ENCODE measurements at regions not wholly inside any gene's neighbourhood (a gene's known extent, or its start where the extent isn't known, plus 50 kb on each side); places are given as distances from the start of the nearest gene placed in this dataset.
"Not testable (repeated sequence)": the region's sequence is repeated elsewhere in the genome, so short reads cannot be mapped to it uniquely, and the experiment has no call there.

DNA sequence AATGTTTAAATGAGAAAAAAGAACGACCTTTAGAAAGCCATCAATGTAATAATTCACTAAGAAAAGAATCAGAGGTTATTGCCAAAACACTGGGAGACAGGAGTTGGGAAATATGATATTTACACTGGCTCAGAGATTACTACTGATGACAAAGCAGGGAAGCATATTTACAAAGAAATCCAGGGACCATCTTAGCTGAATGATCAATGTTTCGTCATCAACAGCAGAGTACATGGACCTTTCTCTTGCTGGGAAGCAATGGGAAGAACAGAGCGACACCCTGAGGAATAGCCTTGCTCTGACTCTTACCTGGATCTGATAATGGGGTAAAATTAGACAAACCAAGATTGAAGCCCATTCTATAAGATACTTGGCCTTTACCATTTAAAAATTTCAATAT, 1293.5 kb downstream of the XPNPEP1 start:
- DNase-seq: no peak

DNA sequence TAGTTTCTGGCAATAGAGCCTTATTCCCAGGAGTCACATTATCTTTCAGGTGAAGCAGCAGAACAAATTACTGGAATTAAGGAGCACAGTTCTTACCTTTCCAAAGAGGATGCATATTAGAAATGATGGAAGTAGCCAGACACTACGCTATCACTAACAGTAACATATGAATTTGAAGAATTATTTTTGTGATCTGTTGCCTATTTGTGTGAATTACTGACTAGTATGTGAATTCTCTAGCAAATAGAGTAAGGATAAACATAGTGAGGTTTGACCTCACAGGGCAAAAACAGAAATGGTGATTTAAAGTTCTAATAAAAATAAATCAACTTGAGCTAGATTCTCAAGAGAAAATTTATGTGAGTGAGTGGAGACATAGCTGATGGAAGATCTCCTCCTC, 1299.3 kb downstream of the XPNPEP1 start:
- DNase-seq: no peak

DNA sequence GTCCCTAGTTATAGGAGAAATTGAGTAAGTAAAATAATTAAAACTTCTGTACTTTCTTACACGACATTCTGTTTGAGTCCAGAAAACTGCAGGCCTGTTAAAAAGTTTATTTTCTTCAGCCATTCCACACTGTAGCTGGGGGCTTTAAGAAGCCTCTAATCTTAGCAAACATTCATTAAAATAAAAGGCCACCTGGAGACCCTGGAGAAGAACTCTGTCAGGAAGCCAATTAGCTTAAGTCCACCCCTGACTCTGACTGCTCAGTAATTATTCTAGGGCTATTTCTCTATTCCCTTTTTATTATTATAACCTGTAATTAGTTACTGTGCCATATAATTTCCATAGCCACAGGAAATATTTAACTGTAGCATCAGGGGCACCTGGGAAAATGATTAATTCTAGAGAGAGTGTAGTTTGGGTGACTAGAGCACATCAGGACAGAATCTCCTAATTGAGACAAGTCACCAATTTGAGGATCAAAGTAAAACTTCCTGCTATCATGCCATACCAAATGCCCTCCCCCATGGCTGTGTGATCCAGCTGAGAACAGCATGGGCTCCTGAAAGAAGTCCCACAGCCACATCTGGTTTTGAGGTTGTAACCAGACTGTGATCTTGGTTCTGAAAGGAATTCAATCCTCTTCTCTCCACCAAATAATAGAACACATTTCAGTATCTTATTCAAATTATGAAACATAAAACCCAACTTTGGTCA, 1302.3 kb downstream of the XPNPEP1 start:
- DNase-seq: no peak

DNA sequence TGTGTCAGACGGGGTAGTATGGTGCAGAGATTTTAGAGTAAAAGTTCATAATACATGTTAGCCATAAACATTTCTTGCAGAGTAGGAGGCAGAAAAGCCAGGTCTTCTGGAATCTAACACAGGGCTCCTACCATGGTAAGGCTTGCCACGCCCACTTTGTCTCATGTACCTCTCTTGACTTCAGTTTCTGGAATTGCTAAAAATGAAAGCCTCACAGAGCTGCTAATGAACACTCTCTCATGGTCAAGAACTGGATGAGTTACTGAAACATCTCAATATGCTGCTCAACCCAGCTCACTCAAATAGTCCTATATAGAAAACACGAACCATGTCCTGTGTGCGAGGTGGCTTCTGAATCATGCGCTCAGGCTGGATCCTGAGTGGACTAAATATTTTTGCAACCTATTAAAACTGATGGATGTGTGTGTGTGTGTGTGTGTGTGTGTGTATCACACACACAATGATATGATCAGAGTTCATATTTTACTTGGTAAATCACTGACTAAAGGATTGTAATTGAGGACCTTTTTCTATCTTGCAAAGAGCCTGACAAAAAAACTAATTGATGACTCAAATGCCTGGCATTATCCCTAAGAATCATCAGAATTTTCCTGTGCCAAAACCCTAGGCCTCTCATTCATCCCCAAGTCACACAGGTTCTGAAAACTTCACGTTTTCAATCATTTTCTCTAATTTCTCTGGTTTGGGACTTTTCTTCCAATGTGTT, 1306.6 kb downstream of the XPNPEP1 start:
- DNase-seq: no peak

DNA sequence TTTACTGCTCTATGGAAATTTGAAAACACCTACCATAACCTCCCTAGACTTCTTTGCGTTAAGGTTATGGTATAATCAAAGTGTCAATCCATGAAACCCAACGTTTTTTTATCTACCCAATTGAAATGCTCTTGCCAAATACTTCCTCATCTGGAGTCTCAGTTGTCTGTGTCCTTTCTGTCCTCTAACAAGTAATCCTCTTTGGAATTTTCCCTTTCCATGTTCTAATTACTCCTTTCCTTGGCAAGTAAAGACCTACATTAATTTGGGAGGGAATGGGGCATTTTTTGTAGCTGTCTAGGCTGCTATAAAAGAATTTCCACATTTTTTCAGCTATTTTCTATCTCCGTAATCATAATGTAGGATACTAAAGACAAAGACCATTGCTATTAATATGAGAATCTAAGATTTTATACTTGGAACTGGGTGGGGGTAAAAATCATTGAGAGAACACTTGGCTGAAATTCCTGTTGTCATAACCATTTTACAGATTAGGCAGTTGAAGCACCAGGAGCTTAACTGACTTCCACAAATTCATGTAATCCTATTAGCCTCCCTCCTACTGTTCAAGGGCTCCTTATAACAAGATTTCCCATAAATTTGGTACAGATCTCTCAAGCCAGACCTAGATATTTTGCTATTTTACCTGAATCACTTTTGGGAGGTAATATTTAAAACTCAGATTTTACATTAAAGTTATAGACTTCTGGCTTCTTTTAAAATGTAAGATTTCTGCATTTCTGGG, 1307.6 kb downstream of the XPNPEP1 start:
- DNase-seq: no peak

DNA sequence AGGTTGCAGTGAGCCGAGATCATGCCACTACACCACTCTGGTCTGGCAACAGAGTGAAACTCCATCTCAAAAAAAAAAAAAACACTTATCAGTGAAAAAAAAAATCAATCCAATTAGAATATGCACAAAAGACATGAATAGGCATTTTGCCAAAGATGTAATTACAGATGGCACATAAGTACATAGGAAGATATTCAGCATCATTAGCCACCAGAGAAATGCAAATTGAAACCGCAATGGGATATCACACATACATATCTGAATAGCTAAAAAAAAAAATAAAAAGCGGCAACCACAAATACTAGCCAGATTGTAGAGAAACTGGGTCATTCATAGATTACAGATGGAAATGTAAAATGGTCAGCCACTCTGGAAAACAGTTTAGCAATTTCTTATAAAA, 1310.8 kb downstream of the XPNPEP1 start:
- no peak for DNase-seq

DNA sequence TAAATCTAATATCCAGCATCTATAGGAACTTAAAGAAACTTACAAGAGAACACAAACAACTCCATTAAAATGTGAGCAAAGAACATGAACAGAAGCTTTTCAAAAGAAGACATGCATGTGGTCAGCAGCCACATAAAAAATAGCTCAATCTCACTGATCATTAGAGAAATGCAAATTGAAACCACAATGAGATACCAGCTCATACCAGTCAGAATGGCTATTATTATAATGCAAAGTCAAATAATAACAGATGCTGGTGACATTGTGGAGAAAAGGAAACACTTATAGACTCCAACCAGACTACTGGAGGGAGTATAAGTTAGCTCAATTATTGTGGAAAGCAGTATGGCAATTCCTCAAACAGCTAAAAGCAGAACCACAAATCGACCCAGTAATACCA, 1314.5 kb downstream of the XPNPEP1 start:
- no peak for DNase-seq

DNA sequence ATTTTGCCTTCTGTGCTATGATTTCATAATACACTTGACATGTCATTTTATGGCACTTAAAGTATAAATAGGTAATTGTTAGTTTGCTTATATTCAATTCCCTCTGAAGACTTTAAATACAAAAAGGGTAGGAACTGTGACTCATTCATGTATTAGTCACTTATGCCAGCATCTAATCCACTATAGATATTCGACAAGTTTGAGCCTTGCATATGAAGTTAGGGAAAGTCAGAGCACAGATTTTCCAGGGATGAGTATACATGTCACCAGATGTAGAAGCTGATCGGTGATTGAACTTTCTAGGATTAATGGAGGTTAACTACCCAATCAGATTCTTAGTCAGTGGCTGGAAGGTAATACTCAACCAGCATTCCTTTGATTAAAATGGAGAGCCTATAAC, 1321.5 kb downstream of the XPNPEP1 start:
- no peak for DNase-seq

DNA sequence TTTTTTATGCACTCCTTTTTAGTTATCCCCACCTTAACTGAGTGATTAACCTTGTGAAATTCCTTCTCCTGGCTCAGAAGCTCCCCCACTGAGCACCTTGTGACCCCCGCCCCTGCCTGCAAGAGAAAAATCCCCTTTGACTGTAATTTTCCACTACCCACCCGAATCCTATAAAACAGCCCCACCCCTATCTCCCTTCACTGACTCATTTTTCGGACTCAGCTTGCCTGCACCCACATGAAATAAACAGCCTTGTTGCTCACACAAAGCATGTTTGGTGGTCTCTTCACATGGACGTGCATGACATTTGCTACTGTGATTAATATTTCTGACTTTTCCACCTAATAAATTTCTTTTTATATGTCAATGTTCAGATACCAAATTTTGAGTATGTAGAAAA, 1322.8 kb downstream of the XPNPEP1 start:
- not testable (repeated sequence) for DNase-seq

DNA sequence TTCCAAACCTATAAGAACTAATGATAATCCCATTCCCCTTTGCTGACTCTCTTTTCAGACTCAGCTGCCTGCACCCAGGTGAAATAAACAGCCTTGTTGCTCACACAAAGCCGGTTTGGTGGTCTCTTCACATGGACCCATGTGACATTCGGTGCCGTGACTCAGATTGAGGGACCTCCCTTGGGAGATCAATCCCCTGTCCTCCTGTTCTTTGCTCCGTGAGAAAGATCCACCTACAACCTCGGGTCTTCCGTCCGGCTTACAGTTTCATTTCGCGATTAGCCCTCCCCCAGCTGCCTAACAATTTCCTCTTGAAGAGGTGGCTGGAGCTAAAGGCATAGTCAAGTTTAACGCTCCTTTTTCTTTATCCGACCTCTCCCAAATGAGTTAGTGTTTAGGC, 1324.0 kb downstream of the XPNPEP1 start:
- DNase-seq: not testable (repeated sequence)

DNA sequence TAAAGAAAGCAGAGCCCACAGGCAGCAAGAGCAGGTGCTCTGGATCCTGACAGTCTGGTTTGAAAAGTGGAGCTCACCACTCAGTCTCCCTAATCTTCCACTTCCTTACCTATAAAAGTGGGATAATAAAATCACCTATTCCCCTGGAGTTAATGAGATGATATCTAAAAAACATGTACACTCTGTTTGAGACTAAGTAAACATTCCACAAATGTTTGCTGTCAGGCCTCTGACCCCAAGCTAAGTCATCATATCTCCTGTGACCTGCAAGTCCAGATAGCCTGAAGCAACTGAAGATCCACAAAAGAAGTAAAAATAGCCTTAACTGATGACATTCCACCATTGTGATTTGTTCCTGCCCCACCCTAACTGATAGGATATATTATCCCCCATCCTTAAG, 1324.5 kb downstream of the XPNPEP1 start:
- DNase-seq: no peak

DNA sequence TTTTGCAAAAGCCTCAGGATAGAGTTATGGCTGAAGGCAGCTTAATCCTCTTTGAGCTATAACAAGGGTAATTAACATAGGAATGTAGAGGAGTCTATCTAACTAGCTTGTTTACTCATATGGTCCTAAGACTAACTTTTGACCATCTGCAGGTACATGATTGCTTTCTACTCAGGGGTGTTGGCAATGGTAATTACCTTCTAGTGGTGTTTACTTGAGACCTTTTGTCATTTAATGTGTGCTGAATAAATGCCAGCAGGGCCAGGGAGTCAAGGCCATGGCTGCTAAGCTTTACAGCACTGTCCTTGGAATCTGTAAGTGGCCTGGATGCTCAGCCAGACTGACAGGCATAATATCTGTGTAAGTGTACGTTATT, 1325.0 kb downstream of the XPNPEP1 start:
- no peak for DNase-seq

DNA sequence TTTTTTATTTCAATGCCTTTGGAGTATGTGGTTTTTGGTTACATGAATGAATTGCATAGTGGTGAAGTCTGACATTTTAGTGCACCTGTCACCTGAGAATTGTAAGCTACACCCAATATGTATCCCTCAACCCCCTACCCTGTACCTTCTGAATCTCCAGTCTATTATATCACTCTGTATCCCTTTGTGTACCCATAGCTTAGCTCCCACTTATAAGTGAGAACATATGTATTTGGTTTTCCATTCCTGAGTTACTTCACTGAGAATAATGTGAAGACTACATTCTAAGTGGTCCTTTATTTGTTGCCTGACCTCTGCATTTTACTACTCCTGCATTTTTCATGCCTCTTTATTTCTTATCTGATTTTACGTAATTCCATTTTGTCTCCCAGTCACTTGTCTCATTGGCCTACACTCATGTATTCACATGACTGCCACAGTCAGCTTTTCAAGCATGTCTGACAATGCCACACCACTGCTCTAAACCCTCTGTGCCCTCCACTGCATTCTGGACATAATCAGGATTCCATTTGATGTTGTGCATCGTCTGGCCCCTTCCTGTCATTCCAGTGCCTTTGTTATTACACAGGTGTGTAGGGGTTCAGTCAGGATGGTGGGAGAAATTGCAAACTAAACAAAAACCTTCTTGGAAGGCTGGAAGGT, 1325.5 kb downstream of the XPNPEP1 start:
- no peak for DNase-seq

DNA sequence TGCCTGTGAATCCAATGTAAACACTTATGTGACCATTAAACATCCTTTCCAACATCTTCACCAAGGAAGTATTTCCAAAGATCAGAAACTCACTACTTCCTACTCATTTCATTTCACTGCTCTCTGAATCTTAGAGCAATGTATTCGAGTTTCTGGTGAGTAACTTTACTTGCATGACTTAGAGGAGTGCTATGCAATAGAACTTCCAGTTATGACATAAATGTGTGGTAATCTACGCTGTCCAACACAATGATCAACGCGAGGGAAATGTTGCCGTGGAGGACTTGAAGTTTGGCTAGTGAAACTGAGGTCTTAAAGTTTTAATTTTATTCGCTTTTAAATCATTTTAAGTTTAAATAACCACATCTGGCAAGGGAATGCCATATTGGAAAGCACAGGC, 1326.3 kb downstream of the XPNPEP1 start:
- no peak for DNase-seq

DNA sequence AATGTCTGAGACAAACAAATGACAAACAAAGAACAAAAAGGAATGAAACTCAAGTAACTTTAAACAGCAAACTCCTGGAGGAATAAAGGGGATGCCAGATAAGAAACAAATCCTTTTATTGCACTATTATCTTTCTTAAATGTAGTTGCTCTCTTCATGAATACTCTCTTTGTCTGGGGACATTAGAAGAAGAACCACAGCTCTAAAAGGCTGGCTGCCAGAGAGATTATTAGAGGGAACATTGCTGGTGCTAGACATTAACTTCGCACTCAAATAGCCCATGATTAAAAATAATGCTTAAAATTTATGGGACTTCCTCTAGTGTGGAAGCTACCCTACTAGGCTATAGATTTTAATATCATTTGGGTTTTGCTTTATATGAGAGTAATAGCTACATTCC, 1330.4 kb downstream of the XPNPEP1 start:
- DNase-seq: no peak

DNA sequence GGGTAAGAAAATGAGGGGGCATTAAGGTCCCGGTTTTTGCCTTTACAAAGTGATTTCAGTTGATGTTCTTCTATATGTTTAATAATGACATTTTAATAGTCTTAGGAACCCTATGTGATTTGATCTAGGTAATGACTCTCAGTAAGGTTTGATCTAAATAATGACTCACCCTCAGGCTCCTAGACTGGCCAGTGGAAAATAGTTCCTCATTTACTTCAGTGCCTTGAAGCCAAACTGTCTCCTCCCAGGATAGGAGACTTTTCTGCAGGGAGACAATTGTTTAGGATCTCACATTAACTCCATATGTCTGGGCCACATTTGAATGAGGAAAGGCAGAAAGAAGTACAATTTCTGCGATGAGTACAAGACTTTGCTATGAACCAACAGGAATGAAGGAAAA, 1331.9 kb downstream of the XPNPEP1 start:
- no peak for DNase-seq

DNA sequence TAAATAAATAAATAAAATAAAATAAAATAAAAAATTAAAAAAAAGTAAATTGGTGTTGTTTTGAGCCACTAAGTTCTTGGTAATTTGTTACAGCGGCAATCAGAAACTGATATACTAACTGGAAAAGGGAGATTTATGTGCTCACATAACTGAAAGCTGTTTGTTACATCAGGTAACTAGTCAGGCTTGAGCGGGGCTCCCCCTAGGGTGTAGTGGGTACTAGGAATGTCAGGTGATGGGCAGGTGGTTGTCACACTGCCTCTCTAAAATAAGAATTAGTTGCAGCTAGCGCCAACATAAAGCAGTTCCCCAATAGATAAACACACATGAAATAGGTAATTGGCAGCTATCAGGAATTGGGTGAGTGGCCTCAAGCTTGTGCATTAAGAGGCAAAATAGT, 1336.9 kb downstream of the XPNPEP1 start:
- DNase-seq: no peak

DNA sequence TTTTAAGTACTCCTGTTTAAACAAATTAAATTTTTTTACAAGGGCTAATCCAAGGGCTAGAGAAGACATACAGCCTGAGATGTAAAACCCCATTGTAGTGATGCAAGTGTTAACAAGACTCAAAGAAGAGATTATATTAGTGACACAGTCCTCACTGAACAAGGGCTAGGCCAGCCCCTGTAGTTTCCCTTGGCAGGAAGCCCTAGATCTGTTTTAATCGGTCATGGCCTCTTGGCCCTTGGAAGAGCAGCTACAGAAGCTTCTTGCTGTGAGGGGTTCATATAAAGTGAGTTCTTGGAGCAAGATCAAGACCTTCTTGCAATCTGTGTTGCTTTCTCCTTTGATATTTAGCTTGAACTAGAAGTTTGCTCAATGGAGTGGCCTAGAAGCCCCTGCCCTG, 1339.4 kb downstream of the XPNPEP1 start:
- no peak for DNase-seq

DNA sequence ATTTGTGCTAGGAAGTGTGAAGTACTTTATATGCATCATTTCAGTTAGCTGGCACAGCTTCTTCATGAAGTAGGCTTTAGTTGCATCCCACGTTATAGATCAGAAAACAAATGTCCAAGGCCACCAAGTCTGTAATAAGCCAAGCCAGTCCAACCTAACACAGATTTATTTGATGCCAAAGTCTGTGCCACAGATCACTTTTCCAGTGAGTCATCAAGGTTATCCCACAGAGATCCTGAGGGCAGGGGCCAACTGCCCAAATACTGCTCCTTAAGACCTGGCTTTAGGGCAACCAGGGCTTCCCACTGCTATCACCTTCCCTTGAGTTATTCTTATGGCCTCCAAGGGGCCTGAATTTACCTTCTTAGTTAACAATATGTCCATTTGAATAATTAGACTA, 1340.4 kb downstream of the XPNPEP1 start:
- DNase-seq: no peak

DNA sequence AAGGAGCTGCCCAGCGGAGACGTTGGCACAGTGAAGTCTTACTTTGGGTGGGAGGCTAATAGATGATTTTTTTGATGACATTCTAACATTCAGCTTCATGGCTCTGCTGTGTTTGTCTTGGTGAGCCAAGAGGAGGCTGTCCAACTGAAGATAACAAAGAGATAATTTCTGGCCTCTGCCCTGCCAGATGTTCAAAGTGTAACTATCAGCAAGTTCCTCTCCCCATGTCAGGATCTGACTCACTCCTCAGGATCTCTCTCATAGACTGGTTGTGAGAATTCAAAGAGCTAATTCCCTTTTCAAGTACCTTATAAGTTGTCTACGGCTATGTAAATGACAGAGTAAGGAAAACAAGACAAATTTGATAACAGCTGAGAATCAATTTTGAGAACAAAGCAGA, 1340.9 kb downstream of the XPNPEP1 start:
- DNase-seq: no peak

DNA sequence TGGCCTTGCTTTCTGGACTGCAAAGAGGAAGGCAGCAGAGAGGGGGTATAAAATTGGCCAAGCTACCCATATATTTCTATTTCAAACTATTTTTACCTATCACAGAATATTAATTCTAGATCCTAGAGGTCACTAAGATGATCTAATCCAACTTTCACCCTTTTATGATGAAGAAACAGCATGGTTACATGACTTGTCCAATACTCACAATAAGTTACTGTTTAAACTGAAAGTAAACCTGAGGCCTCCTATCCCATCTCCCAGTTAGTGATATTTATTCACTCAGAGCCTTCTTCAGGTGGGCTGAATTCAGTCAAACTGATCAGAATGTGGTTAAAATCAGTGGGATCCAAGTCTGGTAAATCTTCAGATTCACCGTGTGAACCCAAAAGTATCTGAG, 1345.1 kb downstream of the XPNPEP1 start:
- DNase-seq: no peak

DNA sequence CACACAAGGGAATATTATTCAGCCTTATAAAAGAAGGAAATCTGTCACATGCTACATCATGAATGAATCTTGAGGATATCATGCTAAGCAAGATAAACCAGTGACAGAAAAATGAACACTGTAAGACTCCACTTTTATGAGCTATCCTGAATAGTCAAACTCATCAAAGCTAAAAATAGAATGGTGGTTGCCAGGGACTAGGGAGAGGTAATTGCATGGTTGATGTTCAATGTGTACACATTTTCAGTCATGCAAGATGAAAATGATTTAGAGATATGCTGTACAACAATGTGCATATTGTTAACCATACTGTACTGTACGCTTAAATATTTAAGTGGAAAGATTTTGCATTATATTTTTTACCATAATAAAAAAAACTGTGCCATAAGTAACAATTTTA, 1349.1 kb downstream of the XPNPEP1 start:
- DNase-seq: no peak

DNA sequence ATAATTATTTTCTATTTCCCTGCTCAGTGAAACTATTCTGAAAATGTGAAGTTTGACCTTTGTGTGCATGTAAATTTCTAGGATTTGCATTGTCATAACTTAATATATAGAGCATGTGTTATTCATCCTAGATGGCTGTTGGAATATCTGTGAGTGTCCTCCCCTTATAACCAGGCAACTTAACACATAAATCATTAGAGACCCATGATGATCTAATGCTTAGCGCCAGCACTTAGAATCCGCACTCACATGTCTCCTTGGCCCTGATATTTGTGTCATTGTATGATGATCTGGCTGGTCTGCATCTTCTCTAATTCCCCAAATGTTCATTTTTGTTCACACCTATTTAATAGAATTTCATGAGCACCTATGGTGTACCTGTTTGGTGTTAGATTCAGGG, 1354.5 kb downstream of the XPNPEP1 start:
- DNase-seq: no peak

Data from NCI-H1092 treated with DMSO at 0.1 percent for 48 hours (cell line).